Myocyte (in vitro differentiated cells): ENCODE measurements at regions not wholly inside any gene's neighbourhood (a gene's known extent, or its start where the extent isn't known, plus 50 kb on each side); places are given as distances from the start of the nearest gene placed in this dataset.

ENCODE experiments used
- DNase-seq: peaks from one replicate; pipeline ENCODE4 v3.0.0-alpha.2; 2012; ENCODE audit warnings: low read depth

DNA sequence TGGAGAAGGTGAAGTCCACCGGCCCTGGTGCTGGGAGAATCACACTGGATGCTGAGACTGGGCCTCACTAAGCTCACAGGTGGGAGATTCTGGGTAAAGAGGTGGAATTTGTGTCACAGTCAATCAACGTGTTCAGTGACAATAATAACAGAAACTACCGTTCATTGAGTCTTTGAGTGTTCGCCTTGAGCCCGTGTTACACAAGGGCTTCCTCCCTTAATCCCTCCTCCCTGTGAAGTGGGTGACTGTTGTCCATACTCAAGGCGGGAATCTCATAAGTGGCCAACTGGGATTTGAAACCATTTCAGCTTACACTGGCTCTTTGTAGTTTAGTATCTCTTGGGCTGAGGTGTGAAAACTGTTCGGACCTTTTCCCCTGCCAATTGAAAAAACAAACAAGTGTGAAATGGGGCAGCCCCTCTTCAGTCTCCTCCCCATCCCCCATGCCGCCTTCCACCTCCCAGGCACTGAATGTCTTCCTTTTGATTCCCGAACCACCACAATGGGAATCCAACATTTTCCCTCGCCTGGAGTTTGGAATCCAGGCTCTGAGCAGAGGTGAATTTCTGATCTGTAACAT is 502.4 kb downstream of the MIAT start:
- DNase-seq, result no peak

DNA sequence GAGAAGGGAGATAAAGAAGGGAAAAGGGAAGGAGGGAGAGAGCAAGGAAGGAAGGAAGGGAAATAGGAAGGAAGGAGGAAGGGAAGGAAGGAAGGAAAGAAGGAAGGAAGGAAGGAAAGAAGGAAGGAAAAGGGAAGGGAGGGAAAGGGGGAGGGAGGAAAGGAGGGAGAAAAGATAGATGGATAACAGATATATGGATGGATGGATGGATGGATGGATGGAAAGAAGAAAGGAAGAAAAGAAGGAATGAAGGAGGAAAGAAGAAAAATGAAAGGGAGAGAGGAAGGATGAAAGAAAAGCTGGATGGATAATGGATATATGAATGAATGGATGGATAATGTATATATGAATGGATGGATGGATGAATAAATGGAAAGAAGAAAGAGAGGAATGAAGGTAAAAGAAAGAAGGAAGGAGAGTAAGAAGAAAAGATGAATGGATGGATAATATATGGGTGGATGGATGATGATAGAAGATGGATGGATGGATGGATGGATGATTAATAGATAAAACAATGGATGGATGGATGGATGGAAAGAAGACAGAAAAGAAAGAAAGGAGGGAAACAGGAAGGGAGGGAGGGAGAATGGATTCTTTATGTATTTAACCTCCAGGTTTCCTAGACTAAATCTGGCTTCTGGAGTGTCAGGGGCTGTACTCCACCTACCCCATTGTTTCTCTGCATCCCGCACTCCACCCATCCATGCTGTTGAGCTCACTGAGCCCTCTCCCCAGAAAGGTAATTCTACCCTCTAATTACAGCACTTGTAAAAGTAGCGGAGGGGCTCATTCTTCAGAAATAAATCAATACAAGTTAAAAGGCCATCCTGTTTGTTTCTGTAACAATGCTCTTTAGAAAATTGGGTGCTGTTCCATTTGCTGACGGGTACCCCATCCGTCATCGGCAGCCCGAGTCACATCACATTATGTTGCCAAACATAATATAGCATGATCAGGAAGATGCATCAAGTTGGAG is 506.1 kb downstream of the MIAT start:
- no peak for DNase-seq

GRCh38 chr22:27164781-27165503 is 507.6 kb downstream of the MIAT start:
- no peak for DNase-seq

GRCh38 chr22:27168681-27169080 is 511.3 kb downstream of the MIAT start:
- DNase-seq, result no peak

- peak; percentile 94 for DNase-seq
Observed at GRCh38 chr22:27170491-27170890, 513.1 kb downstream of the MIAT start.

DNA sequence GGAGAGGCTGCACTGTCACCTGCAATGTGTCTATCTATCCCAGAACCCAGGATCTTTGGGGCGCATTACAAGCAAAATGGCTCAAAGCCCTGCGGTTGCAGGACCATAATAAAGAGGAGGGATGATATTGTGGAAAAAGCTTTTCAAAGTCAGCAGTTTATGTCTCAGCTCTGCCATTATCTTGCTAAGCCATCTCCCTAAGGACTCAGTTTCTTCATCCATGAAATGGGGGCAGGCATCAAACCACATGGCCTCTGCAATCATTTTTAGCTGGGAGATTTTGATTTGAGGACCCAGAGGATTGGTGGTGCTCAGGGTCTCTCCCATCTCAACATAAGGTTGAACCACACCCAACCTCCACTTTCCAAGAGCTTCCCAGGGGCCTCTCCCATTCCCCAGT is 513.8 kb downstream of the MIAT start:
- DNase-seq, result no peak

- DNase-seq, result no peak
Observed at GRCh38 chr22:27173530-27173929, 516.1 kb downstream of the MIAT start.

- no peak for DNase-seq
Observed at GRCh38 chr22:27175021-27175838, 517.8 kb downstream of the MIAT start.

DNA sequence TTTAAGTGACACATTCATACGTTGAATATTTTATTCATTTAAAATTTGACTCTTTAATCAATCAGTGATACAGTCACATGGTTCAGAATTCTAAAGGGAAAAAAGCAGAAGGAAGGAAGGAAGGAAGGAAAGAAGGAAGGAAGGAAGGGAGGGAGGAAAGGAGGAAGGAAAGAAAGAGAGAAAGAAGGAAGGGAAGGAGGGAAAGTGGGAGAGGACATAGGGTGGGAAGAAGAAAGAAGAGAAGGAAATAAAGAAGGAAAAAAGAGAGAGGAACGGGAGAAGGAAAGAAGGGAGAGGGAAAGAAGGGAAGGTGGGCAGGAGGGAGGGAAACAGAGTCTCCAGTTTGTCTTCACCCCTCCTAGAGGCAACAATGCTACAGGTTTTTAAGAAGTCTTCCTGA is 518.6 kb downstream of the MIAT start:
- no peak for DNase-seq

DNA sequence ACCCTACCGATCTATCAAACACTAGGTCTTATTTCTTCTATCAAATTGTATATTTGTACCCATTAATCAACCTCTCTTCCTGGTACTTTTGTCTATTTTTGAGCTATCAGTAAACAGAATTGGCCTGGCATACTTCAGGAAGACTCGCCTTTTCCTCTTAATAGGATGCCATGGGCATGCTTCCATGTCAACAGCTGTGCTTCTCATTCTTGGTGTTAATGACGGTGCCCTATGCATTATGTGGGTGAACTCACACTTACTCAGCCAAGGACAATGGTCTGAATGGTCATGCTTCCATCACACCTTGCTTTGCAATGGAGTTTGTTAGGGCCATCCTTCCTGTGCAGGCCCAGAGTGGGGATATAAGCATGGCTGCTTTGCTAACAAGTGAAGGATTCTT is 521.8 kb downstream of the MIAT start:
- peak; percentile 21 for DNase-seq

DNA sequence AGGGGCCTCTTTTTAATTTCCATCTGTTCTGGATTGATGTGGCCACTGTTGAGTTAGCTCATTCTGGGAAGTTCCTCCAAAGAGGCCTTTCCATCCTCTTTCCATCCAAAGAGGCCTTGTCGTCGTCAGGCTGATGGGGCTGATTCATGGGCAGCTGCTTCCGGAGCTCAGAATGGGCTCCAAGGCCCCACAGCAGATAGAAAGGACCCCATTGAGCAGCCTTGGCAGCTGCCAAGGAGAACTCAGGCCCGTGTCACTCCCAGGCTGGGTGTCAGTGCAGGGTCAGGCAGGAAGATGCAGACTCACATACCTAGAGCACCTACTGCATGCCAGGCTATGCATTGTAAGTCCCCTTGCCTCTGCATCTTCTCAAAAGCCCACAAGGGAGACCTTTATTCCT is 524.1 kb downstream of the MIAT start:
- DNase-seq, result no peak

DNA sequence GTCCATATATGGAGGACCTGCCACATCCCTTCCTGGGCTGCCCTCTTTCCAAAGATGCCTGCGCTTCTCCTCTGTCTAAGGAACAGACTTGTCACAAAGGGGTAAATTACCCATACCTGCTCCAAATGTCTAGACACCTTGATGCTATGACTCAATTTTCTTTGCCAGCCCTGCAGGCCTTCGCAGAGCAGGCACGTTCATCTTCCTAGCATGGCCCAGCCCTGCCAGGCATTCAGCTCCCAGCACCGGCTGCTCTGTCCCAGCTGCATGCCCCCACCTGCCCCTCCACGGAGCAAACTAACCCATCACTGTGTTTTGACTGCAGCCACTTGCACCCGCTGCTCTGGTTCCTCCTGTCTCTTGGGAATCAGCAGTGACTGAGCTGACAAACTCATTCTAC is 526.1 kb downstream of the MIAT start:
- no peak for DNase-seq

GRCh38 chr22:27185099-27185709 is 527.8 kb downstream of the MIAT start:
- no peak for DNase-seq

DNA sequence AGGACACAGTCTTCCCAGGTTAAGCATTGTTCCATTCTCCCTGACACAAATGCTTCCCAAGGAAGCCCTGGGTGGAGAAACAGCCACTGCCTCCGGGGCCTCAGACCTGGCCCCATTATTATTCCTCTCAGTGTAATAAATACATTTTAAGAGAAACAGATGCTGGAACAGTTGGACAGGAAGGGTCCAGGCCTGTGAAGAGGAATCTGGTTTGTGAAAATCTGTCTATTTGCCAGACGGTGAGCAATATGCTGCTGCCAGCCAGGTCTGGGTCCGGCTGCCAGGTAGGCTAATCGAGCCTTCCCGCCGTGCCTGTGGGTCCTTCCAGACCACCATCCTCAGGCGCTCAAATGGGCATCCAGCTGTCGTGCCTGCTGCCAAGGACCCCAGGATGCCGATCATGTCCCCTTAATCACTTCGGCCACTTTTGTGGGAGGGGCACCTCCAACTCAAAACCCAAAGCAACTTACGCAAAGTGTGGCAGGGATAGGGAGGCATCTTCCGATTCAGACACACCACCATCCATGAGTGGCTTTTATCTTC is 528.4 kb downstream of the MIAT start:
- DNase-seq, result no peak

- DNase-seq, result no peak
Observed at GRCh38 chr22:27186643-27187042, 529.3 kb downstream of the MIAT start.

GRCh38 chr22:27192135-27192829 is 534.9 kb downstream of the MIAT start:
- peak; percentile 76 for DNase-seq

DNA sequence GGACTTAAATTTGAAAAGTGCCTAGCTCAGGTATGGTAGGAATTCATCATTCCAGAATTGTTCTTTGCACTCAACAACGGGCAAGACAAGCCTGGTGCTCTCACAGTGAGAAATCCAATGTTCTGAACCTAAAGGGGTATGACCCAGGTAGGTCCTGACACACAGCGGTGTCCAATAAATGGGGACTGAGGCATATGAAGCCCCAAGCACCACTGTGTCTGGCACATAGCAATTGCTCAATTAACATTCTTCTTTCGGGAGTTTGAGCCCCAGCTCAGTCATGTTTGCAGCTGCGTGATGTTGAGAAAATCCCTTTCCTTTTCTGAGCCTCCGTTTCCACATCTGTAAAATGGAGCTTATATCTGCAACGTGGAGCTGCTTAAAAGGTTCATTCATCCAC is 535.8 kb downstream of the MIAT start:
- DNase-seq, result no peak

GRCh38 chr22:27193636-27194035 is 536.2 kb downstream of the MIAT start:
- no peak for DNase-seq

DNA sequence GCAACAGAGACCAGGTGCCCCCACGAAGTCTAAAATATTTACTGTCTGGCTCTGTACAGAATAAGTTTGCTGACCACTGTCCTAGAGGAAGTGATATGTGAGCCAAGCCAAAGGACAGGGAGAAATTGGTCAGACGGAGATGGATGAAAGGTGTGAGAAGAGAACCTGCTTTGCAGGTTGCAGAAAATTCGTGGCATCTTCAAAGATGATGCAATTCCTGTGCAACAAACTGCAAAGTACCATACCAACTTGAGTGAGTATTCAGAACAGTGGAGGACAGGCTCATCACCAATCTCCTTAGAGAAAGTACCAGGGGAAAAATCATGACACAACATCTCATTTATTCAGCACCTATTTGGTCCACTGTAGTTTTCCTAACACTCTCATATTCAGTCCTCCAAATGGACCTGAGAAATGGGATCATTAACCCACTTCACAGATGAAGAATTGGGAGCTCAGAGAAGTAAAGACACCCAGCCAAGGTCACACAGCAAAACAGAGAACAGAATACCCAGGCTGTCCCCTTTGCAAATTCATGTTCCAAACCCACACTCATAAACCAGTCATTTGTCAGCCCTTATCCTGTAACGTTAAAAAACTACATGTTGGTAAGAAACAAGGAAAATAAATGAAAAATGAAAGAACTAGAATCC is 536.8 kb downstream of the MIAT start:
- DNase-seq, result no peak
